Activated CD4-positive, alpha-beta T cell treated with anti-CD3 and anti-CD28 coated beads, Interleukin-2, amount 10 ng/mL, durations not matched to agents 7 days and 5 days (primary cell): ENCODE measurements at regions not wholly inside any gene's neighbourhood (a gene's known extent, or its start where the extent isn't known, plus 50 kb on each side); places are given as distances from the start of the nearest gene placed in this dataset.

Source experiments
- CTCF ChIA-PET: fragments of 350-600 bp; sonication (Branson Sonifier 250); formaldehyde crosslinking; loops from one replicate; lab custom pipeline; 2021; ENCODE audit warnings: antibody characterized with exemption; lab: Charles Lee
- POLR2A ChIA-PET: fragments of 350-600 bp; sonication (Branson Sonifier 250); formaldehyde crosslinking; loops from one replicate; lab custom pipeline; 2021; ENCODE audit warnings: antibody characterized with exemption; lab: Charles Lee
- DNase-seq: peaks from one replicate; pipeline ENCODE4 v3.0.0-alpha.2; 2020
- H3K27ac Mint-ChIP-seq: one replicate; pipeline ENCODE4 v1.8.0; 2021; ENCODE audit warnings: mild to moderate bottlenecking, moderate library complexity, mixed read lengths
- H3K27me3 Mint-ChIP-seq: one replicate; pipeline ENCODE4 v1.8.0; 2021; ENCODE audit warnings: mixed read lengths
- H3K36me3 Mint-ChIP-seq: one replicate; pipeline ENCODE4 v1.8.0; 2021; ENCODE audit warnings: low read depth, mixed read lengths
- H3K4me1 Mint-ChIP-seq: one replicate; pipeline ENCODE4 v1.8.0; 2021; ENCODE audit warnings: mixed read lengths
- H3K4me3 Mint-ChIP-seq: one replicate; pipeline ENCODE4 v1.8.0; 2021; ENCODE audit warnings: mild to moderate bottlenecking, moderate library complexity, mixed read lengths
- H3K9me3 Mint-ChIP-seq: one replicate; pipeline ENCODE4 v1.8.0; 2021; ENCODE audit warnings: mixed read lengths

- Mint-ChIP-seq H3K4me3 (no peak overlapping the region), H3K4me1 (no peaks in the 10 kb centered on the region), H3K36me3 (no peaks in the 10 kb centered on the region), H3K9me3 (peaks cover 9% of the 10 kb centered on the region), H3K27ac (no peak overlapping the region), H3K27me3 (no peaks in the 10 kb centered on the region)
- ChIA-PET CTCF (no interaction called here), POLR2A (no interaction called here)
- no peak for DNase-seq
Observed at GRCh38 chr4:188911199-188911598, 772.0 kb downstream of the TRIML1 start.

GRCh38 chr4:188911707-188912106 lies 772.5 kb downstream of the TRIML1 start:
- Mint-ChIP-seq H3K4me3 (no peak overlapping the region), H3K27me3 (no peaks in the 10 kb centered on the region), H3K9me3 (peaks cover 9% of the 10 kb centered on the region), H3K27ac (no peak overlapping the region), H3K4me1 (no peaks in the 10 kb centered on the region), H3K36me3 (no peaks in the 10 kb centered on the region)
- DNase-seq, result no peak
- POLR2A ChIA-PET, result no interaction called here
- CTCF ChIA-PET, result no interaction called here

GRCh38 chr4:188915175-188915574 lies 775.9 kb downstream of the TRIML1 start:
- H3K27ac Mint-ChIP-seq, result no peak overlapping the region
- ChIA-PET POLR2A (no interaction called here), CTCF (no interaction called here)
- no peaks in the 10 kb centered on the region for H3K36me3 Mint-ChIP-seq
- H3K4me1 Mint-ChIP-seq, result no peaks in the 10 kb centered on the region
- H3K9me3 Mint-ChIP-seq, result peaks cover 9% of the 10 kb centered on the region
- no peak overlapping the region for H3K4me3 Mint-ChIP-seq
- no peaks in the 10 kb centered on the region for H3K27me3 Mint-ChIP-seq
- DNase-seq, result no peak

- Mint-ChIP-seq H3K9me3 (peaks cover 6% of the 10 kb centered on the region), H3K27ac (no peak overlapping the region), H3K4me3 (no peak overlapping the region), H3K36me3 (no peaks in the 10 kb centered on the region), H3K4me1 (no peaks in the 10 kb centered on the region), H3K27me3 (no peaks in the 10 kb centered on the region)
- POLR2A ChIA-PET, result no interaction called here
- DNase-seq, result no peak
- CTCF ChIA-PET, result no interaction called here
Observed at GRCh38 chr4:188918787-188919186, 779.5 kb downstream of the TRIML1 start.

DNA sequence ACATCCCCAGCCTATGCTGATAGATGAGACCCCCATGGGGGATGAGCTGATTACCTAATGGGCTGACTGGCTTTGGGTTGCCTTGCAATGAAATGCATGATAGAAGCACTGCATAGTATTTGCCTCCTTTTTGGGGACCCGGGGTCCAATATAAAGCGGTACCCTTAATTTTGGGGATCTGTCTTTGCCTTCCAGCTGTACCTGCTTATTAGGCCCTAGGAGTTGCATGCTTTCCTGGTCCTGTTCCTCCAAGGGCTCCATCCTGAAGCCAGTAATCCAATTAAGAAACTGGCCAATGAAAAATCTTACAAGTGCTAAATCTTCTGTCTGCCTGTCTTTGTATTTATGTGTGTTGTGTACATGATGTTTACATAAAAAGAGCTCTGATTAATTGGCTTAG lies 791.6 kb downstream of the TRIML1 start:
- POLR2A ChIA-PET, result no interaction called here
- no peak for DNase-seq
- no peaks in the 10 kb centered on the region for H3K36me3 Mint-ChIP-seq
- CTCF ChIA-PET, result no interaction called here
- H3K9me3 Mint-ChIP-seq, result peaks cover 15% of the 10 kb centered on the region
- H3K27me3 Mint-ChIP-seq, result no peaks in the 10 kb centered on the region
- no peaks in the 10 kb centered on the region for H3K4me1 Mint-ChIP-seq
- no peak overlapping the region for H3K27ac Mint-ChIP-seq
- no peak overlapping the region for H3K4me3 Mint-ChIP-seq

DNA sequence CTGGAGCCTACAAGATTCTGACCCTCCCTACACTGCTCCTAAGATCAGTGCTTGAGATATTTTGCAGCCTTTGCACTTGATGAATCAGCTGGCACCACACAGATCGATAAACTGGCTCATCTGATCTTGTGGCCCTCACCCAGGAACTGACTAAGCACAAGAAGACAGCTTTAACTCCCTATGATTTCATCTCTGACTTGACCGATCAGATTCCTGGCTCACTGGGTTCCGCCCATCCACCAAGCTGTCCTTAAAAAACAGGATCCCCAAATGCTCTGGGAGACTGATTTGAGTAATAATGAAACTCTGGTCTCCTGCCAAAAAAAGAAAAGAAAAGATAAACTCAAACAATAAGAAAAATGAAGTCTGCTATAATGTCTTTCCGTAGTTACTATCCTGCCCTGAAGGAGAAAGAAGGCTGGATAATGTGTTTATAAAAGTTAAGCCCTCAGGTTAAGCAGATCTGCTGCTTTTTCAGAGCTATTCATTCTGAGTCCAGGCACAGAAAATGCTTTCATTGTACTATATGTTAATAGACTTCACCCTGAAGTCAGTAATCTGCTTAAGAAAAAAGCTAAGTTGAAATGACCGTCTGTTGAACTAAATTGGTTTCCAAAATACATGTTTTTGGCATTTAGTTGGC lies 795.2 kb downstream of the TRIML1 start:
- H3K36me3 Mint-ChIP-seq, result no peaks in the 10 kb centered on the region
- no peak overlapping the region for H3K4me3 Mint-ChIP-seq
- H3K4me1 Mint-ChIP-seq, result no peaks in the 10 kb centered on the region
- no peak overlapping the region for H3K27ac Mint-ChIP-seq
- CTCF ChIA-PET, result no interaction called here
- H3K27me3 Mint-ChIP-seq, result no peaks in the 10 kb centered on the region
- H3K9me3 Mint-ChIP-seq, result peaks cover 11% of the 10 kb centered on the region
- no peak for DNase-seq
- POLR2A ChIA-PET, result no interaction called here

DNA sequence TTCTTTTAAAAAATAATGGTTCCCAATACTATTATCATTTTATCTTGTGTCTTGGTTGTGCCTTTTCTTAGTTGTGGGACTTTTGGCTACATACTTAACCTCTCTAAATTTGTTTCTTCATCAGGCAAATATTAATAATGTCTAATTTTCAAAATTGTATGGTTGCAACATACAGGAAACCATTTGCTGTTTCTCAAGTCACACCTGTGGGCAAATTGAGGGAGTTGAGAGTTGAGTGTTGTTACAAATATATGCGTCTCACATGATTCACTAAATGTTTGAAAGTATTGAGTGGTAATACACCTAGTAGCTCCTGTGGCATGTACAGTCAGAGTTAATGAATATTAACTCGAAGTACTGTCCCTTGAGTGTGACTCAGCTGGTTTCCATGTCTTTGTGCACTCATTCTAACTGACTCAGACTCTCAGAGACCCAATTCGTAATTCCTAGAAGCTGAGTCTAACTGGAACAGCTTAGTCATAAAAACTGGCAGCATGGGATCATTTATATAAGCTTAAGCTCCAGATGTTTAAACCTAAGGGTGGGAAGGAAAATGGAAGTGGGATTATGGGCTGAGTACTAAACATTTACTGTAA lies 802.4 kb downstream of the TRIML1 start:
- Mint-ChIP-seq H3K4me3 (no peak overlapping the region), H3K27ac (no peak overlapping the region), H3K27me3 (no peaks in the 10 kb centered on the region), H3K9me3 (peaks cover 4% of the 10 kb centered on the region), H3K36me3 (no peaks in the 10 kb centered on the region), H3K4me1 (no peaks in the 10 kb centered on the region)
- CTCF ChIA-PET, result no interaction called here
- POLR2A ChIA-PET, result no interaction called here
- no peak for DNase-seq

DNA sequence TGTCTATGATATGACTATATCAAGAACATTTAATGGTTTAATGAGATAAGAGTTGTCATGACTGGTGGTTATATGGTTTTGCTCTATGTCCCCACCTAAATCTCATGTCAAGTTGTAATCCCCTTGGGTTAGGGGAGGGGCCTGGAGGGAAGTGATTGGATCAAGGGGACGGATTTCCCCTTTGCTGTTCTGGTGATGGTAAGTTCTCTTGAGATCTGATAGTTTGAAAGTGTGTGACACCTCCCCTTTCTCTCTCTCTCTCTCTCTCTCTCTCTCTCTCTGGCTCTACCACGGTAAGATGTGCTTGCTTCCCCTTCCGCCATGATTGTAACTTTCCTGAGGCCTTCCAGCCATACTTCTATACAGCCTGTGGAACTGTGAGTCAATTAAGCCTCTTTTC lies 803.4 kb downstream of the TRIML1 start:
- H3K36me3 Mint-ChIP-seq, result no peaks in the 10 kb centered on the region
- no peaks in the 10 kb centered on the region for H3K27me3 Mint-ChIP-seq
- CTCF ChIA-PET, result no interaction called here
- POLR2A ChIA-PET, result no interaction called here
- H3K4me1 Mint-ChIP-seq, result no peaks in the 10 kb centered on the region
- no peak for DNase-seq
- H3K9me3 Mint-ChIP-seq, result peaks cover 4% of the 10 kb centered on the region
- no peak overlapping the region for H3K4me3 Mint-ChIP-seq
- peak overlapping the region; percentile 7 for H3K27ac Mint-ChIP-seq

- POLR2A ChIA-PET, result no interaction called here
- no peaks in the 10 kb centered on the region for H3K4me1 Mint-ChIP-seq
- H3K9me3 Mint-ChIP-seq, result no peaks in the 10 kb centered on the region
- no peak for DNase-seq
- H3K27me3 Mint-ChIP-seq, result no peaks in the 10 kb centered on the region
- H3K36me3 Mint-ChIP-seq, result no peaks in the 10 kb centered on the region
- CTCF ChIA-PET, result no interaction called here
- no peak overlapping the region for H3K4me3 Mint-ChIP-seq
- no peak overlapping the region for H3K27ac Mint-ChIP-seq
Observed at GRCh38 chr4:188949596-188949995, 810.4 kb downstream of the TRIML1 start.

GRCh38 chr4:188955066-188955465 lies 815.8 kb downstream of the TRIML1 start:
- Mint-ChIP-seq H3K27me3 (no peaks in the 10 kb centered on the region), H3K4me1 (no peaks in the 10 kb centered on the region)
- CTCF ChIA-PET, result no interaction called here

DNA sequence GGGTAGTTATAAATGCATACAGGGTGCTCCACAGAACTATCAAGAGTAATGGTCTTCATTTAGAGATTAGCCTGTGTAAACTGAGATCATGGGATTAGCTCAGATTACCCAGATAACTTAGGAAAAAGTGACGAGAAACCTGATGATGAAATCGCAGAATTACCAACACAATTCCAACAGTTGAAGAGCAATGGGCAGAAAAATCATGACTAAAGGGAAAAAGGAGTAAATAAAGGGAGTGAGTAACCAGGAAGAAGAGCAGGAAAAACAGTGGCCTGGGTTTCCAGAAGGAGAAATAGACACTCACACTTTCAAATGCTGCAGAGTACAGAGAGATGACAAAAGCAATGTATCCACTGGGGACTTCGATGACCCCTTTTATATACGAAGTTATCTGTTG lies 817.3 kb downstream of the TRIML1 start:
- no peaks in the 10 kb centered on the region for H3K4me1 Mint-ChIP-seq
- H3K9me3 Mint-ChIP-seq, result peaks cover 11% of the 10 kb centered on the region
- H3K4me3 Mint-ChIP-seq, result no peak overlapping the region
- ChIA-PET POLR2A (no interaction called here), CTCF (no interaction called here)
- H3K27me3 Mint-ChIP-seq, result no peaks in the 10 kb centered on the region
- H3K36me3 Mint-ChIP-seq, result no peaks in the 10 kb centered on the region
- DNase-seq, result no peak
- H3K27ac Mint-ChIP-seq, result no peak overlapping the region

More at GRCh38 chr4:188955066-188955465, 815.8 kb downstream of the TRIML1 start:
- H3K4me3 Mint-ChIP-seq, result no peak overlapping the region
- H3K36me3 Mint-ChIP-seq, result no peaks in the 10 kb centered on the region
- no peak for DNase-seq
- peaks cover 9% of the 10 kb centered on the region for H3K9me3 Mint-ChIP-seq
- H3K27ac Mint-ChIP-seq, result no peak overlapping the region
- POLR2A ChIA-PET, result no interaction called here

DNA sequence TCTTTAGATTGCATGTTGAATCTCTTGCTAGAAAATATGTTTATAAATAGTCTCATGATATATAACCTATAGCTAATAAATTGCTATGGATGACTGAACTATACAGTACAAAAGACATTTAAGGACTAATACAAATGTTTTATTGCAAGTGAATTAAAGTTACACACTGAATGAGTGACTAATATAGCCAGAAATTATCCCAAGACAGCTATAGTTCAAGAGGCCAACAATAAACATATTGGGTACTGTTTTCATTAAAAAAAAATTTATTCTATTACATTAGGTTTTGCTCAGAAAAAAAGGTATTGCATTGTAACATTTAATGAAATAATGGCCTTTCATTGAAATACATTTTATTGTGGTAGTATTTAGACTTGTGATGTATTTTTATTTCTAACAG lies 819.1 kb downstream of the TRIML1 start:
- CTCF ChIA-PET, result no interaction called here
- H3K9me3 Mint-ChIP-seq, result peaks cover 11% of the 10 kb centered on the region
- POLR2A ChIA-PET, result interaction anchor here (0.6 kb wide), 1 partner anchor 422 kb away, joined by 4 read pairs; no protein-coding TSS in a partner anchor
- no peak overlapping the region for H3K4me3 Mint-ChIP-seq
- H3K27ac Mint-ChIP-seq, result no peak overlapping the region
- H3K27me3 Mint-ChIP-seq, result no peaks in the 10 kb centered on the region
- no peak for DNase-seq
- no peaks in the 10 kb centered on the region for H3K36me3 Mint-ChIP-seq
- H3K4me1 Mint-ChIP-seq, result no peaks in the 10 kb centered on the region

GRCh38 chr4:188959424-188959823 lies 820.2 kb downstream of the TRIML1 start:
- Mint-ChIP-seq H3K27me3 (no peaks in the 10 kb centered on the region), H3K4me3 (no peak overlapping the region), H3K9me3 (peaks cover 11% of the 10 kb centered on the region), H3K27ac (no peak overlapping the region), H3K4me1 (no peaks in the 10 kb centered on the region), H3K36me3 (no peaks in the 10 kb centered on the region)
- CTCF ChIA-PET, result no interaction called here
- POLR2A ChIA-PET, result no interaction called here
- DNase-seq, result no peak
